ENCODE measurements at regions not wholly inside any gene's neighbourhood (a gene's known extent, or its start where the extent isn't known, plus 50 kb on each side); places are given as distances from the start of the nearest gene placed in this dataset.
"Not testable (repeated sequence)": the region's sequence is repeated elsewhere in the genome, so short reads cannot be mapped to it uniquely, and the experiment has no call there.

GRCh38 chrX:120755066-120755846 lies 120.4 kb downstream of the CT47B1 start:
- DNase-seq (ENCODE audit: extremely low read depth in 1 of 11, low read depth in 9 of 11, low spot score in 4 of 11), result no peak

- no peak for DNase-seq (ENCODE audit: extremely low read depth in 1 of 11, low read depth in 9 of 11, low spot score in 4 of 11)
Observed at GRCh38 chrX:120753413-120754251, 122.0 kb downstream of the CT47B1 start.

GRCh38 chrX:120752431-120753082 lies 122.7 kb upstream of the C1GALT1C1 start:
- no peak for DNase-seq (ENCODE audit: extremely low read depth in 1 of 11, low read depth in 9 of 11, low spot score in 4 of 11)

GRCh38 chrX:120751683-120752082 lies 121.8 kb upstream of the C1GALT1C1 start:
- no peak for DNase-seq (ENCODE audit: extremely low read depth in 1 of 11, low read depth in 9 of 11, low spot score in 4 of 11)

GRCh38 chrX:120750381-120750780 lies 120.5 kb upstream of the C1GALT1C1 start:
- DNase-seq (ENCODE audit: extremely low read depth in 1 of 11, low read depth in 9 of 11, low spot score in 4 of 11), result no peak

GRCh38 chrX:120749141-120749846 lies 119.4 kb upstream of the C1GALT1C1 start:
- peak in 1 of 11 donors; percentile 4 for DNase-seq (ENCODE audit: extremely low read depth in 1 of 11, low read depth in 9 of 11, low spot score in 4 of 11)

- no peak for DNase-seq (ENCODE audit: extremely low read depth in 1 of 11, low read depth in 9 of 11, low spot score in 4 of 11)
Observed at GRCh38 chrX:120746153-120746552, 116.3 kb upstream of the C1GALT1C1 start.

- no peak for DNase-seq (ENCODE audit: extremely low read depth in 1 of 11, low read depth in 9 of 11, low spot score in 4 of 11)
Observed at GRCh38 chrX:120742946-120743665, 113.3 kb upstream of the C1GALT1C1 start.

GRCh38 chrX:120741452-120741851 lies 111.6 kb upstream of the C1GALT1C1 start:
- no peak for DNase-seq (ENCODE audit: extremely low read depth in 1 of 11, low read depth in 9 of 11, low spot score in 4 of 11)

GRCh38 chrX:120740072-120740471 lies 110.2 kb upstream of the C1GALT1C1 start:
- DNase-seq (ENCODE audit: extremely low read depth in 1 of 11, low read depth in 9 of 11, low spot score in 4 of 11), result no peak

- DNase-seq (ENCODE audit: extremely low read depth in 1 of 11, low read depth in 9 of 11, low spot score in 4 of 11), result no peak
Observed at GRCh38 chrX:120739300-120739699, 109.4 kb upstream of the C1GALT1C1 start.

GRCh38 chrX:120736989-120737388 lies 107.1 kb upstream of the C1GALT1C1 start:
- no peak for DNase-seq (ENCODE audit: extremely low read depth in 1 of 11, low read depth in 9 of 11, low spot score in 4 of 11)

- no peak for DNase-seq (ENCODE audit: extremely low read depth in 1 of 11, low read depth in 9 of 11, low spot score in 4 of 11)
Observed at GRCh38 chrX:120735966-120736365, 106.1 kb upstream of the C1GALT1C1 start.

GRCh38 chrX:120732879-120733278 lies 103.0 kb upstream of the C1GALT1C1 start:
- no peak for DNase-seq (ENCODE audit: extremely low read depth in 1 of 11, low read depth in 9 of 11, low spot score in 4 of 11)

GRCh38 chrX:120732461-120732860 lies 102.6 kb upstream of the C1GALT1C1 start:
- no peak for DNase-seq (ENCODE audit: extremely low read depth in 1 of 11, low read depth in 9 of 11, low spot score in 4 of 11)

- DNase-seq (ENCODE audit: extremely low read depth in 1 of 11, low read depth in 9 of 11, low spot score in 4 of 11), result no peak
Observed at GRCh38 chrX:120731386-120731785, 101.5 kb upstream of the C1GALT1C1 start.

- not testable (repeated sequence) for DNase-seq (ENCODE audit: extremely low read depth in 1 of 11, low read depth in 9 of 11, low spot score in 4 of 11)
Observed at GRCh38 chrX:120729506-120730255, 99.8 kb upstream of the C1GALT1C1 start.

GRCh38 chrX:120727911-120728310 lies 98.1 kb upstream of the C1GALT1C1 start:
- DNase-seq (ENCODE audit: extremely low read depth in 1 of 11, low read depth in 9 of 11, low spot score in 4 of 11), result no peak

All from renal cortex interstitium (tissue), 11 donors.